GM23338 (cell line): ENCODE measurements at regions not wholly inside any gene's neighbourhood (a gene's known extent, or its start where the extent isn't known, plus 50 kb on each side); places are given as distances from the start of the nearest gene placed in this dataset.

Source experiments
- ATAC-seq: fragments of 200-7000 bp; cut with Tn5 transposase; 3 replicates; pipeline ENCODE4 v1.9.1; 2020
- DNase-seq: peaks from one replicate; pipeline ENCODE4 v3.0.0-alpha.2; 2015; ENCODE audit warnings: low spot score
- H2AFZ ChIP-seq: fragments of 200-600 bp; sonication (generic); 2 replicates; pipeline ENCODE4 v1.8.0; 2016; ENCODE audit warnings: antibody characterized with exemption, mild to moderate bottlenecking, moderate library complexity
- H3F3A ChIP-seq: fragments of 200-600 bp; sonication (generic); replicated peaks from 2 replicates; pipeline ENCODE4 v1.8.0; 2017; ENCODE audit warnings: antibody characterized with exemption, mixed run types, low read depth
- H3K27ac ChIP-seq: fragments of 200-600 bp; sonication (generic); 2 replicates; pipeline ENCODE4 v1.6.1; 2016; ENCODE audit warnings: low read depth
- H3K27me3 ChIP-seq: fragments of 200-600 bp; sonication (generic); 2 replicates; pipeline ENCODE4 v1.8.0; 2016; ENCODE audit warnings: mild to moderate bottlenecking, mixed run types, moderate library complexity; ENCODE audit not compliant: insufficient read depth
- H3K36me3 ChIP-seq: fragments of 200-600 bp; sonication (generic); 2 replicates; pipeline ENCODE4 v1.8.0; 2016; ENCODE audit warnings: mild to moderate bottlenecking; ENCODE audit not compliant: insufficient read depth
- H3K4me1 ChIP-seq: fragments of 200-600 bp; sonication (generic); 2 replicates; pipeline ENCODE4 v1.8.0; 2016; ENCODE audit warnings: mild to moderate bottlenecking, moderate library complexity; ENCODE audit not compliant: insufficient read depth
- H3K4me2 ChIP-seq: fragments of 200-600 bp; sonication (generic); 2 replicates; pipeline ENCODE4 v1.7.1; 2017; ENCODE audit warnings: mixed run types
- H3K4me3 ChIP-seq: fragments of 200-600 bp; sonication (generic); 2 replicates; pipeline ENCODE4 v1.6.1; 2016; ENCODE audit warnings: mixed run types
- H3K79me2 ChIP-seq: fragments of 200-600 bp; sonication (generic); replicated peaks from 2 replicates; pipeline ENCODE4 v1.8.0; 2017; ENCODE audit warnings: mild to moderate bottlenecking; ENCODE audit not compliant: insufficient read depth
- H3K9me2 ChIP-seq: fragments of 200-600 bp; sonication (generic); 2 replicates; pipeline ENCODE4 v1.8.0; 2017; ENCODE audit not compliant: insufficient read depth
- H4K20me1 ChIP-seq: fragments of 200-600 bp; sonication (generic); replicated peaks from 2 replicates; pipeline ENCODE4 v1.8.0; 2017; ENCODE audit warnings: mild to moderate bottlenecking; ENCODE audit not compliant: insufficient read depth
- H3K27ac Mint-ChIP-seq: 2 replicates; pipeline ENCODE4 v1.8.0; 2020; ENCODE audit warnings: inconsistent platforms, mild to moderate bottlenecking, moderate library complexity, mixed read lengths
- H3K27me3 Mint-ChIP-seq: 3 replicates; pipeline ENCODE4 v1.8.0; 2022; ENCODE audit warnings: low read depth, mild to moderate bottlenecking, moderate library complexity, mixed read lengths, inconsistent platforms; ENCODE audit not compliant: insufficient read depth, poor library complexity
- H3K36me3 Mint-ChIP-seq: 3 replicates; pipeline ENCODE4 v1.8.0; 2021; ENCODE audit warnings: low read depth, mild to moderate bottlenecking, inconsistent platforms, moderate library complexity, mixed read lengths
- H3K4me1 Mint-ChIP-seq: 3 replicates; pipeline ENCODE4 v1.8.0; 2020; ENCODE audit warnings: mild to moderate bottlenecking, inconsistent platforms, mixed read lengths
- H3K4me3 Mint-ChIP-seq: 3 replicates; pipeline ENCODE4 v1.8.0; 2021; ENCODE audit warnings: moderate library complexity, mild to moderate bottlenecking, inconsistent platforms, mixed read lengths
- H3K9me3 Mint-ChIP-seq: 3 replicates; pipeline ENCODE4 v1.8.0; 2020; ENCODE audit warnings: moderate library complexity, mild to moderate bottlenecking, inconsistent platforms, mixed read lengths
- EZH2 ChIP-seq: fragments of 200-600 bp; sonication (generic); IDR thresholded peaks from one replicate; pipeline ENCODE4 v1.8.0; 2017; ENCODE audit warnings: antibody characterized with exemption, mild to moderate bottlenecking, low read depth; ENCODE audit not compliant: unreplicated experiment
- EZH2phosphoT487 ChIP-seq: fragments of 200-600 bp; sonication (generic); IDR thresholded peaks from one replicate; pipeline ENCODE4 v1.8.1; 2018; ENCODE audit warnings: antibody characterized with exemption; ENCODE audit not compliant: unreplicated experiment
- JUNB ChIP-seq: IDR thresholded peaks from one replicate; pipeline ENCODE4 v1.6.1; 2016; ENCODE audit warnings: antibody characterized with exemption; ENCODE audit not compliant: unreplicated experiment
- NANOG ChIP-seq: IDR thresholded peaks from 2 replicates; pipeline ENCODE4 v1.6.1; 2016; ENCODE audit warnings: antibody characterized with exemption, borderline replicate concordance
- STAT1 ChIP-seq: IDR thresholded peaks from one replicate; pipeline ENCODE4 v1.6.1; 2016; ENCODE audit warnings: antibody characterized with exemption; ENCODE audit not compliant: unreplicated experiment
- ZNF114 ChIP-seq: fragments of 250-450 bp; sonication (Bioruptor Pico); IDR thresholded peaks from 2 replicates; pipeline ENCODE4 v1.5.0; 2020; ENCODE audit warnings: mild to moderate bottlenecking, moderate library complexity
- ZNF331 ChIP-seq: fragments of 250-450 bp; sonication (Bioruptor Pico); IDR thresholded peaks from 2 replicates; pipeline ENCODE4 v1.5.0; 2020; ENCODE audit warnings: low read depth, mild to moderate bottlenecking, moderate library complexity
- TF ChIP-seq, protein P1 (sequence below): fragments of 250-450 bp; sonication (Bioruptor Pico); IDR thresholded peaks from 2 replicates; pipeline ENCODE4 v1.5.0; 2020; ENCODE audit warnings: mild to moderate bottlenecking, moderate library complexity

DNA sequence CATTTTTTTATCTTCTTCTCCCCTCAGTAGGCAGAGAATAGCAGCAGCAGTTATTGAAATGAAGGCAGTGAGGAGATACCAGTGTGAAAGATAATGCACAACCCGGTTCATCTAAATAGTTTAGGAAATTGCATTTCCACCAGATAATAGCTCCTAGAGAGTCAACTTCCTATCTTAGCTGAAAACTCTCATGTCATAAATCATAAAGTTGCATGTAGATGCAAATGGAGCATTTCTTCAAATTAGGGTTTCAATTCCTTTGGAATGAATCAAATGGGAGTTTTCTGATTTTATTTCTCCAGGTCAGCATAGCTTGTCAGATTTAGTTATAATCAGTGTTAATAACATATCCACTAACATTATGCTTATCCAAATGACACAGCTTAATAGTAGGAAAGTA lies 335.3 kb downstream of the CNTNAP4 start:
- no peaks in the 10 kb centered on the region for H3F3A ChIP-seq
- Mint-ChIP-seq H3K4me3 (no peak overlapping the region), H3K4me1 (no peaks in the 10 kb centered on the region), H3K27me3 (no peaks in the 10 kb centered on the region), H3K27ac (no peak overlapping the region), H3K9me3 (peaks cover 36% of the 10 kb centered on the region), H3K36me3 (no peaks in the 10 kb centered on the region)
- H3K4me2 ChIP-seq: no peak overlapping the region
- H3K36me3 ChIP-seq: no peaks in the 10 kb centered on the region
- H3K4me1 ChIP-seq: no peaks in the 10 kb centered on the region
- no peaks in the 10 kb centered on the region for H3K79me2 ChIP-seq
- no peaks in the 10 kb centered on the region for H3K27me3 ChIP-seq
- no peak for DNase-seq
- no peak overlapping the region for H3K27ac ChIP-seq
- no peak for TF ChIP-seq NANOG
- no peak for TF ChIP-seq EZH2phosphoT487
- no peak for TF ChIP-seq ZNF331 (CRISPR knock-in tag)
- no peak for TF ChIP-seq JUNB
- TF ChIP-seq, protein P1, sequence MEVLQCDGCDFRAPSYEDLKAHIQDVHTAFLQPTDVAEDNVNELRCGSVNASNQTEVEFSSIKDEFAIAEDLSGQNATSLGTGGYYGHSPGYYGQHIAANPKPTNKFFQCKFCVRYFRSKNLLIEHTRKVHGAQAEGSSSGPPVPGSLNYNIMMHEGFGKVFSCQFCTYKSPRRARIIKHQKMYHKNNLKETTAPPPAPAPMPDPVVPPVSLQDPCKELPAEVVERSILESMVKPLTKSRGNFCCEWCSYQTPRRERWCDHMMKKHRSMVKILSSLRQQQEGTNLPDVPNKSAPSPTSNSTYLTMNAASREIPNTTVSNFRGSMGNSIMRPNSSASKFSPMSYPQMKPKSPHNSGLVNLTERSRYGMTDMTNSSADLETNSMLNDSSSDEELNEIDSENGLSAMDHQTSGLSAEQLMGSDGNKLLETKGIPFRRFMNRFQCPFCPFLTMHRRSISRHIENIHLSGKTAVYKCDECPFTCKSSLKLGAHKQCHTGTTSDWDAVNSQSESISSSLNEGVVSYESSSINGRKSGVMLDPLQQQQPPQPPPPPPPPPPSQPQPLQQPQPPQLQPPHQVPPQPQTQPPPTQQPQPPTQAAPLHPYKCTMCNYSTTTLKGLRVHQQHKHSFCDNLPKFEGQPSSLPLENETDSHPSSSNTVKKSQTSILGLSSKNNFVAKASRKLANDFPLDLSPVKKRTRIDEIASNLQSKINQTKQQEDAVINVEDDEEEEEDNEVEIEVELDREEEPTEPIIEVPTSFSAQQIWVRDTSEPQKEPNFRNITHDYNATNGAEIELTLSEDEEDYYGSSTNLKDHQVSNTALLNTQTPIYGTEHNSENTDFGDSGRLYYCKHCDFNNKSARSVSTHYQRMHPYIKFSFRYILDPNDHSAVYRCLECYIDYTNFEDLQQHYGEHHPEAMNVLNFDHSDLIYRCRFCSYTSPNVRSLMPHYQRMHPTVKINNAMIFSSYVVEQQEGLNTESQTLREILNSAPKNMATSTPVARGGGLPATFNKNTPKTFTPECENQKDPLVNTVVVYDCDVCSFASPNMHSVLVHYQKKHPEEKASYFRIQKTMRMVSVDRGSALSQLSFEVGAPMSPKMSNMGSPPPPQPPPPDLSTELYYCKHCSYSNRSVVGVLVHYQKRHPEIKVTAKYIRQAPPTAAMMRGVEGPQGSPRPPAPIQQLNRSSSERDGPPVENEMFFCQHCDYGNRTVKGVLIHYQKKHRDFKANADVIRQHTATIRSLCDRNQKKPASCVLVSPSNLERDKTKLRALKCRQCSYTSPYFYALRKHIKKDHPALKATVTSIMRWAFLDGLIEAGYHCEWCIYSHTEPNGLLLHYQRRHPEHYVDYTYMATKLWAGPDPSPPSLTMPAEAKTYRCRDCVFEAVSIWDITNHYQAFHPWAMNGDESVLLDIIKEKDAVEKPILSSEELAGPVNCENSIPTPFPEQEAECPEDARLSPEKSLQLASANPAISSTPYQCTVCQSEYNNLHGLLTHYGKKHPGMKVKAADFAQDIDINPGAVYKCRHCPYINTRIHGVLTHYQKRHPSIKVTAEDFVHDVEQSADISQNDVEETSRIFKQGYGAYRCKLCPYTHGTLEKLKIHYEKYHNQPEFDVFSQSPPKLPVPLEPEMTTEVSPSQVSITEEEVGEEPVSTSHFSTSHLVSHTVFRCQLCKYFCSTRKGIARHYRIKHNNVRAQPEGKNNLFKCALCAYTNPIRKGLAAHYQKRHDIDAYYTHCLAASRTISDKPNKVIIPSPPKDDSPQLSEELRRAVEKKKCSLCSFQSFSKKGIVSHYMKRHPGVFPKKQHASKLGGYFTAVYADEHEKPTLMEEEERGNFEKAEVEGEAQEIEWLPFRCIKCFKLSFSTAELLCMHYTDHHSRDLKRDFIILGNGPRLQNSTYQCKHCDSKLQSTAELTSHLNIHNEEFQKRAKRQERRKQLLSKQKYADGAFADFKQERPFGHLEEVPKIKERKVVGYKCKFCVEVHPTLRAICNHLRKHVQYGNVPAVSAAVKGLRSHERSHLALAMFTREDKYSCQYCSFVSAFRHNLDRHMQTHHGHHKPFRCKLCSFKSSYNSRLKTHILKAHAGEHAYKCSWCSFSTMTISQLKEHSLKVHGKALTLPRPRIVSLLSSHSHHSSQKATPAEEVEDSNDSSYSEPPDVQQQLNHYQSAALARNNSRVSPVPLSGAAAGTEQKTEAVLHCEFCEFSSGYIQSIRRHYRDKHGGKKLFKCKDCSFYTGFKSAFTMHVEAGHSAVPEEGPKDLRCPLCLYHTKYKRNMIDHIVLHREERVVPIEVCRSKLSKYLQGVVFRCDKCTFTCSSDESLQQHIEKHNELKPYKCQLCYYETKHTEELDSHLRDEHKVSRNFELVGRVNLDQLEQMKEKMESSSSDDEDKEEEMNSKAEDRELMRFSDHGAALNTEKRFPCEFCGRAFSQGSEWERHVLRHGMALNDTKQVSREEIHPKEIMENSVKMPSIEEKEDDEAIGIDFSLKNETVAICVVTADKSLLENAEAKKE (CRISPR knock-in tag): no peak
- TF ChIP-seq STAT1: no peak
- TF ChIP-seq ZNF114 (CRISPR knock-in tag): no peak
- H2AFZ ChIP-seq: no peak overlapping the region
- H3K9me2 ChIP-seq: no peaks in the 10 kb centered on the region
- H4K20me1 ChIP-seq: no peaks in the 10 kb centered on the region
- no peak overlapping the region for H3K4me3 ChIP-seq
- no peak for ATAC-seq

DNA sequence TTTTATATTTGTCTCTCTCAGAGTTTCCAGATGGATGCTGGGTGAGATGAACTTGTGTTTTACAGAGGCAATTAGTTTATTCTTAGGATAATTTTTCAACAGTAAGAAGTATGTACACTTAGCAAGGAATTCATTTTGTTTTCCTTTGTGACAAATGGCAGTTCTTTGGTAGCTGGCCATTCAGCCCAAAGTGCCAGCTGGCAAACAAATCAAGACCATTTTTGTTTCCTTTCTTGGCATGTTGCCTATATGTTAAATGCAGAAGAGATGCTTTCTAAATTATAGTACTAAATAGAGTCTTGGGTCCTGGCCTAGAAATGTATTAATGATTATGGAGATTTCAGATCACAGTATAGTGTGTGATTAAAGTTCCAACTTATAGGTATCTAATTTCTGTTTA lies 337.1 kb downstream of the CNTNAP4 start:
- Histone ChIP-seq H3K27ac (no peak overlapping the region), H3K4me3 (no peak overlapping the region), H3K4me1 (no peaks in the 10 kb centered on the region), H3K9me2 (no peaks in the 10 kb centered on the region), H3K4me2 (no peak overlapping the region), H3K79me2 (no peaks in the 10 kb centered on the region), H4K20me1 (no peaks in the 10 kb centered on the region), H3K27me3 (no peaks in the 10 kb centered on the region), H2AFZ (no peak overlapping the region), H3F3A (no peaks in the 10 kb centered on the region), H3K36me3 (no peaks in the 10 kb centered on the region)
- ATAC-seq (no peak), DNase-seq (no peak)
- Mint-ChIP-seq H3K27ac (no peak overlapping the region), H3K4me1 (no peaks in the 10 kb centered on the region), H3K36me3 (peaks cover 3% of the 10 kb centered on the region; the same call in 2 of the 3 replicates), H3K4me3 (no peak overlapping the region), H3K27me3 (peaks cover 3% of the 10 kb centered on the region), H3K9me3 (peaks cover 45% of the 10 kb centered on the region)
- TF ChIP-seq EZH2 (no peak), STAT1 (no peak)
- TF ChIP-seq, protein P1 (CRISPR knock-in tag): no peak
